GM12872 (cell line): ENCODE measurements at regions not wholly inside any gene's neighbourhood (a gene's known extent, or its start where the extent isn't known, plus 50 kb on each side); places are given as distances from the start of the nearest gene placed in this dataset.

Experiments used
- CTCF ChIP-seq: IDR thresholded peaks from 3 replicates; pipeline ENCODE4 v1.5.1; 2011; ENCODE audit warnings: low read depth, mild to moderate bottlenecking, low read length, moderate library complexity; ENCODE audit not compliant: insufficient read depth

GRCh38 chr15:47304656-47305055, 412.6 kb upstream of the SEMA6D start:
- TF ChIP-seq CTCF: no peak

DNA sequence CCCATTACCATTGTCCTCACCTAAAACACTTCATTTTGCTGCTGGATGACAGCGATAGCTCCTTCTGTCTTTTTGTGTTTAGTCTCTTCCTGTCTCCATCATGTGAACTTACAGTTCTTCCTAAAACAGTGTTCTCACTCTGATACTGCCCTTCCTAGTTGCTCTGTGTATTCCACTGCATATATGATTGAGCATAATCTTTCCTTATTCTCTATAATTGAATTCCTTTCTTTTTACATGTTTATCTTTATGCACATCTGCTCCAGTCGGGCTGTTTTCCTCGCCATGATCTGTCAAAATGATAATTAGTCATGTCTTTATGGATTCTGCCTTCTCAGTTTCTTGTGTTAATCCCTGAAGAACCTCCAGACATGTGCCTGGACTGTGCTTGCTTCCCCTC, 405.1 kb upstream of the SEMA6D start:
- no peak for TF ChIP-seq CTCF

DNA sequence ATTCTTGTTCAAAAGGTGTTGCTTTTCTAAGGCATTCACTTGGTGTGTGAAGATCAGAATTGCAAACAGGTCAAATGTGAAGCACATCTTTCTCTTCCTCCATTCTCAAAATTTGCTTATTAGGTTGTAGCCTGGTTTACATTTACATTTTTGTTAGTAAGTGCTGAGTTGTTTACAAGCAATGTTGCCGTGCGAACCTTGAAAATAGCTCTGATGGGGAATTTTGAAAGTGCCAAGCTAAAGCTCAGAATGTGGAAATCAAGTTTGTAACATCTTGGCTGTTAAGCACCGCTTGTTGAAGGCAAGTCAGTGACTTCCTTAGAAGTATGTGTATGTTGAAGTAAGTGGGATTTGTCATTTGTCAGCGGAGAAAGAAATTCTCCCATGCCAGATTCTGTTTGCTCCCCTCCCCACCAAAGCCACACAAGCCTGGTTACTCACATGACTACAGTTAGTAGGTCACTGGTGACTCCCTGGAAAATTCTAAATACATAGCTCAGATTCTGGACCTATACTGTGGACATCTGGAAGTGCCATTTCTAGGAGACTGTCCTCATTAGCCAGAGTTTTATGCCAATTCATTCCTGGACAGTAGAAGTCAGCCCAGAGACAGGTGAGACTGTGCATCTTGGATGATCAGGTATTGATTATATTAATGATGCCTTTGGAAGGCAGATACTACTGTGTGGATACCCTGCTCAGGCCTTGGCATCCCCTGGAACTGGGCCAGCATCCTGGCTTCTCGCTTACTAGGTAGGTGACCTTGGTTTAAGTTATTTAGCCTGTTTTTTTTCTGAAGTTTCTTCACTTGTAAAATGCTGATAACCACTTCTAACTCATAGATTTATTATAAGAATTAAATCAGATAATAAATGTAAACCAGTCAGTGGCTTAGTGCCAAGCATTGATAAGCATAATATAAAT, 390.6 kb upstream of the SEMA6D start:
- TF ChIP-seq CTCF: no peak

- no peak for TF ChIP-seq CTCF
Observed at GRCh38 chr15:47331829-47332393, 385.4 kb upstream of the SEMA6D start.

- no peak for TF ChIP-seq CTCF
Observed at GRCh38 chr15:47332481-47332880, 384.8 kb upstream of the SEMA6D start.

DNA sequence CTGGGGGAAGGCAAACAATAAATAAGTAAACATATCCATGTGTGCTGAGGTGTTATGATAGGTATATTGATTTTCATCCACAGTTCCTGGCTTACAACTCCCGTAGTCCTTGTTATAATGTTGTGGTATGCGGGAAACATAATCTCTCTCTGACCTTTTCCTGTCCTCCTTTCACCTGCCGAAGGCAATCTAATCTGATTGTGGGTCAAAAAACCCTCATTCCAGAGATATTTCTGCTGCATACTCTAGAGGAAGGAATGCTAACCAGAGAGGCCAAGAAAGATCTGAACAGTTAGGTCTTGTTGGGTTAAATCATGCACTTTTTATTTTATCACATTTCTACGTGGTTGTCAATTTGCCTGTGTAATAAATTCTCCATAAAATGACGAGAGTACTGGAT, 383.6 kb upstream of the SEMA6D start:
- no peak for TF ChIP-seq CTCF

GRCh38 chr15:47334805-47335535, 382.3 kb upstream of the SEMA6D start:
- no peak for TF ChIP-seq CTCF
